Gastrocnemius medialis (tissue), 4 donors: ENCODE measurements at regions not wholly inside any gene's neighbourhood (a gene's known extent, or its start where the extent isn't known, plus 50 kb on each side); places are given as distances from the start of the nearest gene placed in this dataset.
"Not testable (repeated sequence)": the region's sequence is repeated elsewhere in the genome, so short reads cannot be mapped to it uniquely, and the experiment has no call there.

ENCODE experiments used
- ATAC-seq, 2 donors: fragments of 150-250 bp; one replicate each; pipeline ENCODE4 v1.9.1; 2016
- DNase-seq, 2 donors: peaks; one replicate each; pipeline ENCODE4 v3.0.0-alpha.2; 2019
- H3K27ac ChIP-seq, 4 donors: fragments of 200-600 bp; sonication (generic); 1 replicate in 1 of 4; 2 replicates in 3 of 4; pipeline ENCODE4 v1.5.1; 2016 to 2018; ENCODE audit warnings: mild to moderate bottlenecking in 2 of 4, moderate library complexity in 1 of 4
- H3K27me3 ChIP-seq, 3 donors: fragments of 200-600 bp; sonication (generic) in 2 of 3; 1 replicate in 1 of 3; 2 replicates in 2 of 3; pipeline versions ENCODE4 v1.5.1 to v1.6.0; 2016 to 2019; ENCODE audit warnings: mild to moderate bottlenecking in 1 of 3, moderate library complexity in 1 of 3
- H3K36me3 ChIP-seq, 2 donors: fragments of 200-600 bp; sonication (generic) in 1 of 2; one replicate each; pipeline ENCODE4 v1.5.1; 2017 to 2018
- H3K4me1 ChIP-seq, 2 donors: fragments of 200-600 bp; sonication (generic) in 1 of 2; one replicate each; pipeline ENCODE4 v1.5.1; 2016 to 2017; ENCODE audit warnings: mild to moderate bottlenecking in 2 of 2
- H3K4me3 ChIP-seq, 4 donors: fragments of 200-600 bp; sonication (generic) in 3 of 4; 1 replicate in 1 of 4; 2 replicates in 3 of 4; pipeline ENCODE4 v1.5.1; 2016 to 2019; ENCODE audit warnings: mild to moderate bottlenecking in 2 of 4
- H3K9me3 ChIP-seq, 3 donors: fragments of 200-600 bp; sonication (generic) in 2 of 3; 1 replicate in 1 of 3; 2 replicates in 2 of 3; pipeline ENCODE4 v1.5.1; 2016 to 2019
- POLR2A ChIP-seq, 2 donors: fragments of 450-650 bp; IDR thresholded peaks; one replicate each; pipeline ENCODE4 v1.6.1; 2017; ENCODE audit warnings: antibody characterized with exemption in 2 of 2, mild to moderate bottlenecking in 2 of 2, moderate library complexity in 2 of 2
- in situ Hi-C, 4 donors: fragments of 200-750 bp; cut with MboI; loops; one replicate each; pipeline versions ENCODE4 v1.15.0 to v1.8.0; 2017; ENCODE audit warnings: low sequenced_read_pairs in 4 of 4
- intact Hi-C: fragments of 100-400 bp; cut with DNase I; formaldehyde crosslinking; loops from one replicate; pipeline ENCODE4 v1.15.1; 2023; ENCODE audit warnings: low total_unique reads
- TF ChIP-seq, protein P1 (sequence below), 5 experiments: fragments of 450-650 bp in 3 of 5; fragments of 200-600 bp in 2 of 5; sonication (generic) in 2 of 5; IDR thresholded peaks in 4 of 5; conservative IDR thresholded peaks in 1 of 5; 1 replicate in 4 of 5; 2 replicates in 1 of 5; pipeline ENCODE4 v1.5.1; 2016 to 2019; ENCODE audit warnings: antibody characterized with exemption in 5 of 5, mild to moderate bottlenecking in 3 of 5, moderate library complexity in 3 of 5

DNA sequence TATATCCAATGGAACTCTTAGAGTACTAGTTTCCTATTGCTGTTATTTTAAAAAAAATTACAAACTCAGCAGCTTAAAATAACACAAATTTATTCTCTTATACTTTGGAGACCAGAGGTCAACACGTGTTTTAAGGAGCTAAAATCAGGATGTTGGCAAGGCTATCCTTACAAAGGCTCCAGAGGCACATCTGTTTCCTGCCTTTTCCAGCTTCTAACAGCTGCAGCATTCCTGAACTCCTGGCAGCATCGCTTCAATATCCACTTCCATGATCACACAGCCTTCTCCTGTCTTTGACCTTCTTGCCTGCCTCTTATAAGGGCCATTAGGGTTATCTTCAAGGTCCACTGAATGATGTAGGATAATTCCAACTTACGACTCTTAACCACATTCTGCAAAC lies 92.2 kb upstream of the CCNG1 start:
- in situ Hi-C loops (no loop called here), intact Hi-C loops (no loop called here)
- Histone ChIP-seq H3K4me3 (no peak overlapping the region), H3K4me1 (no peaks in the 10 kb centered on the region), H3K36me3 (no peaks in the 10 kb centered on the region), H3K27ac (no peak overlapping the region), H3K9me3 (no peaks in the 10 kb centered on the region), H3K27me3 (no peaks in the 10 kb centered on the region)
- TF ChIP-seq, protein P1, sequence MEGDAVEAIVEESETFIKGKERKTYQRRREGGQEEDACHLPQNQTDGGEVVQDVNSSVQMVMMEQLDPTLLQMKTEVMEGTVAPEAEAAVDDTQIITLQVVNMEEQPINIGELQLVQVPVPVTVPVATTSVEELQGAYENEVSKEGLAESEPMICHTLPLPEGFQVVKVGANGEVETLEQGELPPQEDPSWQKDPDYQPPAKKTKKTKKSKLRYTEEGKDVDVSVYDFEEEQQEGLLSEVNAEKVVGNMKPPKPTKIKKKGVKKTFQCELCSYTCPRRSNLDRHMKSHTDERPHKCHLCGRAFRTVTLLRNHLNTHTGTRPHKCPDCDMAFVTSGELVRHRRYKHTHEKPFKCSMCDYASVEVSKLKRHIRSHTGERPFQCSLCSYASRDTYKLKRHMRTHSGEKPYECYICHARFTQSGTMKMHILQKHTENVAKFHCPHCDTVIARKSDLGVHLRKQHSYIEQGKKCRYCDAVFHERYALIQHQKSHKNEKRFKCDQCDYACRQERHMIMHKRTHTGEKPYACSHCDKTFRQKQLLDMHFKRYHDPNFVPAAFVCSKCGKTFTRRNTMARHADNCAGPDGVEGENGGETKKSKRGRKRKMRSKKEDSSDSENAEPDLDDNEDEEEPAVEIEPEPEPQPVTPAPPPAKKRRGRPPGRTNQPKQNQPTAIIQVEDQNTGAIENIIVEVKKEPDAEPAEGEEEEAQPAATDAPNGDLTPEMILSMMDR (IDR thresholded peaks at IDR 0.05 in 4 of 5, conservative IDR thresholded peaks at IDR 0.05 in 1 of 5) = no peak
- no peak for TF ChIP-seq POLR2A (IDR thresholded peaks at IDR 0.05)
- no peak for ATAC-seq
- no peak for DNase-seq

DNA sequence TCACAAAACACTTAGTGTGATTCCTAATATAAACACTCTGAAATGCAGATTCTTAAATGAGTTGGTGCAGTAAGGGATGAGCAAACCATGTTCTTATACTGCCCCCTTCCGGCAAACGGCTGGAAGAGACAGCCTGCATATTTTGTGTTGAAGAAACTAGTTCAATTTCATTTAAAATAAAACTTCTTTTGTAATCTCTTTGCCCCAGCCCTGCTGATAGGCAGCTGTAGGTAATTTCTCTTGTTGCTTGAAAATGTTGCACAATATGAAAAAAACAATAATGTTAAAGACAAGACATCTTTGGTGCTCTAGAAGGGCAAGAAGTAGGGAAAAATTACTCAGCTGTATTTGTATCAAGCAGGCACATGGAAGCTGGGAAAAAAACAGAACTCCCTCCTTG lies 89.7 kb upstream of the CCNG1 start:
- no peaks in the 10 kb centered on the region for H3K4me1 ChIP-seq
- no peaks in the 10 kb centered on the region for H3K27me3 ChIP-seq
- H3K4me3 ChIP-seq = no peak overlapping the region
- H3K9me3 ChIP-seq = no peaks in the 10 kb centered on the region
- no peak overlapping the region for H3K27ac ChIP-seq
- in situ Hi-C loops (no loop called here), intact Hi-C loops (no loop called here)
- no peak for DNase-seq
- ATAC-seq = no peak
- TF ChIP-seq, protein P1 (IDR thresholded peaks at IDR 0.05 in 4 of 5, conservative IDR thresholded peaks at IDR 0.05 in 1 of 5) = peak; percentile 26 to 70 (median 48)
- TF ChIP-seq POLR2A (IDR thresholded peaks at IDR 0.05) = no peak
- H3K36me3 ChIP-seq = no peaks in the 10 kb centered on the region

DNA sequence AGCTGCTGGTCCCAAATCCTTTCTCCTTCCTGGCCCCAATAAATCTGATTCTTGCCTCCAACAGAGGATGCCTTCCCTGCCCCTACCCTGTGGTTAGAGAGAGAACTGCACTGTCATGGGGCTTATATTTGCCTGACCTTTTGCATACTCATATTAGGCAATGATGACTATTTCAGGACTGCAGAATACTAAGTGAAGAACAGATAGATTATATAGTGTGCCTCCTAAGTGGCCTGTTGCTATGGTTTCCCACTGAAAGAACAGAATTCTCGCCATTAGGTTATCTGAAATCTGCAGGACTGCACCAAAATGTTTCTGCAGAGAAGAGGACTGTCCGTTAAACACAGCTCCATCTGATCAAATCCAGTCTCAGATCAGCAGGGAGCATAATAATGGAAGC lies 87.3 kb upstream of the CCNG1 start:
- Histone ChIP-seq H3K27me3 (no peaks in the 10 kb centered on the region), H3K4me1 (no peaks in the 10 kb centered on the region), H3K4me3 (no peak overlapping the region), H3K9me3 (no peaks in the 10 kb centered on the region), H3K36me3 (no peaks in the 10 kb centered on the region), H3K27ac (no peak overlapping the region)
- in situ Hi-C loops (no loop called here), intact Hi-C loops (no loop called here)
- ATAC-seq = no peak
- DNase-seq = no peak
- no peak for TF ChIP-seq POLR2A (IDR thresholded peaks at IDR 0.05)
- TF ChIP-seq, protein P1 (IDR thresholded peaks at IDR 0.05 in 4 of 5, conservative IDR thresholded peaks at IDR 0.05 in 1 of 5) = no peak

DNA sequence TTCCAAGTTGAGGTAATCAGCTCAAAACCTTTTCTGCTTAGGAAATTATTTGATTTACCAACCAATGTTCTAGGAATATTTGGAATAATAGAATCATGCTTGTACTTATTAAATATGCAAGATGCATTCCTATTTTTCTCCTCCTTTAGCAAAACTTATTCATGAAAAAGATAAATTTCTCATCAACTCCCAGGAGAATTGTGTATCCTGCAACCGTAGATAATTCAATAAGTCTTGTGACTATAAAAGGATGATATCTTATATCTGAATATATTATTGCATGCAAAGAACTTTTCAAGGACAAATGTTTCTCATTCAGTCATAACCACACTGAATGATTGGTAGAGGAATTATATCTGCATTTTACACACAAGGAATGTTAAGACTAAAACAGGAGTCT lies 84.9 kb upstream of the CCNG1 start:
- Histone ChIP-seq H3K4me1 (no peaks in the 10 kb centered on the region), H3K27me3 (no peaks in the 10 kb centered on the region), H3K36me3 (no peaks in the 10 kb centered on the region), H3K4me3 (no peak overlapping the region), H3K9me3 (no peaks in the 10 kb centered on the region), H3K27ac (no peak overlapping the region)
- intact Hi-C loops (no loop called here), in situ Hi-C loops (no loop called here)
- DNase-seq (no peak), ATAC-seq (no peak)
- TF ChIP-seq, protein P1 (IDR thresholded peaks at IDR 0.05 in 4 of 5, conservative IDR thresholded peaks at IDR 0.05 in 1 of 5) = no peak
- TF ChIP-seq POLR2A (IDR thresholded peaks at IDR 0.05) = no peak

DNA sequence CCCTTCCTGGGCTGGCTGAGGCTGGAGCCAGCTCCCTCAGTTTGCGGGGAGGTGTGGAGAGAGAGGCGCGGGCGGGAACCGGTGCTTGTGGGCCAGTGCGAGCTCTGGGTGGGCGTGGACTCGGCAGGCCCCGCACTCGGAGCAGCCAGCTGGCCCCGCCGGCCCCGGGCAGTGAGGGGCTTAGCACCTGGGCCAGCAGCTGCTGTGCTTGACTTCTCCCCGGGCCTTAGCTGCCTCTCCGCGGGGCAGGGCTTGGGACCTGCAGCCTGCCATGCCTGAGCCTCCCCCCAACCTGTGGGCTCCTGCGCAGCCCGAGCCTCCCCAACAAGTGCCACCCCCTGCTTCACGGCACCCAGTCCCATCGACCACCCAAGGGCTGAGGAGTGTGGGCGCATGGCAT lies 81.6 kb upstream of the CCNG1 start:
- in situ Hi-C loops, intact Hi-C loops, DNase-seq, H3K4me3 ChIP-seq, H3K36me3 ChIP-seq, ATAC-seq, H3K27me3 ChIP-seq, H3K9me3 ChIP-seq, H3K4me1 ChIP-seq, H3K27ac ChIP-seq: not testable (repeated sequence)
